Right lobe of liver (tissue), 6 donors: ENCODE measurements at regions not wholly inside any gene's neighbourhood (a gene's known extent, or its start where the extent isn't known, plus 50 kb on each side); places are given as distances from the start of the nearest gene placed in this dataset.

ENCODE experiments used
- ATAC-seq, 4 donors: fragments of 200-7000 bp; cut with Tn5 transposase; one replicate each; pipeline ENCODE4 v1.9.1; 2020; ENCODE audit warnings: mild to moderate bottlenecking in 4 of 4, moderate library complexity in 4 of 4
- DNase-seq, 3 donors: peaks; one replicate each; pipeline ENCODE4 v3.0.0-alpha.2; 2020
- H3K27ac ChIP-seq, 3 donors: fragments of 200-600 bp; one replicate each; pipeline ENCODE4 v1.8.0; 2022
- H3K27me3 ChIP-seq, 2 donors: fragments of 200-600 bp; one replicate each; pipeline ENCODE4 v1.8.0; 2022
- H3K36me3 ChIP-seq, 4 donors: fragments of 200-600 bp; sonication (generic) in 1 of 4; one replicate each; pipeline versions ENCODE4 v1.5.1 to v1.8.0; 2017 to 2022; ENCODE audit warnings: control low read depth in 1 of 4
- H3K4me1 ChIP-seq, 4 donors: fragments of 200-600 bp; sonication (generic) in 1 of 4; one replicate each; pipeline versions ENCODE4 v1.5.1 to v1.8.0; 2017 to 2022; ENCODE audit warnings: control low read depth in 1 of 4
- H3K4me3 ChIP-seq, 3 donors: fragments of 200-600 bp; one replicate each; pipeline ENCODE4 v1.8.0; 2022
- H3K9me3 ChIP-seq, 4 donors: fragments of 200-600 bp; sonication (generic) in 1 of 4; one replicate each; pipeline versions ENCODE4 v1.5.1 to v1.8.0; 2017 to 2022; ENCODE audit warnings: control low read depth in 1 of 4
- CTCF ChIP-seq, 4 donors: fragments of 200-600 bp in 3 of 4; fragments of 450-650 bp in 1 of 4; IDR thresholded peaks; one replicate each; pipeline versions ENCODE4 v1.5.1 to v1.8.0; 2016 to 2022; ENCODE audit warnings: antibody characterized with exemption in 4 of 4, mild to moderate bottlenecking in 2 of 4
- POLR2A ChIP-seq: fragments of 450-650 bp; IDR thresholded peaks from one replicate; pipeline ENCODE4 v1.6.1; 2017; ENCODE audit warnings: antibody characterized with exemption, mild to moderate bottlenecking
- WGBS: methylation state at CpG from one replicate; pipeline ENCODE4 v1.1.6; 2018; ENCODE audit warnings: low coverage, low lambda C conversion rate; ENCODE audit not compliant: insufficient coverage; ENCODE audit errors: missing lambda C conversion rate; 5-methylcytosine and 5-hydroxymethylcytosine counted together
- intact Hi-C, 2 donors: fragments of 100-400 bp; cut with DNase I; formaldehyde crosslinking; loops; one replicate each; pipeline versions ENCODE4 v1.11.2 to v1.14.1; 2022
- donor health status: DM: no; HTN: yes; CAD: no.
- donor health status: DM: no; HTN: no; CAD: no.
- donor health status: DM: no; HTN: no; CAD: no.
- donor health status: DM: no; HTN: yes; CAD: no.
- donor health status: DM: no; HTN: yes; CAD: no.

GRCh38 chr9:71179183-71179582 is 57.8 kb upstream of the TRPM3 start:
- Histone ChIP-seq H3K9me3 (no peaks in the 10 kb centered on the region), H3K36me3 (no peaks in the 10 kb centered on the region), H3K4me3 (no peak overlapping the region), H3K4me1 (no peaks in the 10 kb centered on the region), H3K27ac (no peak overlapping the region), H3K27me3 (no peaks in the 10 kb centered on the region)
- WGBS, result 69% methylated on average over 3 of the region's 3 CpGs
- TF ChIP-seq POLR2A (no peak), CTCF (IDR thresholded peaks at IDR 0.05) (no peak)
- ATAC-seq (no peak), DNase-seq (no peak)
- intact Hi-C loops, result no loop called here

- no peaks in the 10 kb centered on the region for H3K4me1 ChIP-seq
- no peak for DNase-seq
- whole genome bisulfite sequencing, result 69% methylated on average over 3 of the region's 3 CpGs
- no peaks in the 10 kb centered on the region for H3K9me3 ChIP-seq
- no peak for ATAC-seq
- no peaks in the 10 kb centered on the region for H3K27me3 ChIP-seq
- H3K27ac ChIP-seq, result no peak overlapping the region
- H3K36me3 ChIP-seq, result no peaks in the 10 kb centered on the region
- H3K4me3 ChIP-seq, result no peak overlapping the region
- TF ChIP-seq CTCF (IDR thresholded peaks at IDR 0.05) (no peak), POLR2A (no peak)
- intact Hi-C loops, result no loop called here
Observed at GRCh38 chr9:71177901-71178300, 56.5 kb upstream of the TRPM3 start.

- no peak overlapping the region for H3K4me3 ChIP-seq
- 70% methylated on average over 9 of the region's 9 CpGs for WGBS
Observed at GRCh38 chr9:71171517-71171916, 50.1 kb upstream of the TRPM3 start.

More at GRCh38 chr9:71171517-71171916, 50.1 kb upstream of the TRPM3 start:
- ATAC-seq (no peak), DNase-seq (no peak)
- Histone ChIP-seq H3K4me1 (no peaks in the 10 kb centered on the region), H3K27me3 (no peaks in the 10 kb centered on the region), H3K27ac (no peak overlapping the region), H3K9me3 (no peaks in the 10 kb centered on the region), H3K36me3 (no peaks in the 10 kb centered on the region)
- TF ChIP-seq POLR2A (no peak), CTCF (IDR thresholded peaks at IDR 0.05) (no peak)
- intact Hi-C loops, result no loop called here
